ENCODE measurements at regions not wholly inside any gene's neighbourhood (a gene's known extent, or its start where the extent isn't known, plus 50 kb on each side); places are given as distances from the start of the nearest gene placed in this dataset.
A peak's percentile ranks its signal among the peaks of the same experiment; 100 is the strongest.

DNA sequence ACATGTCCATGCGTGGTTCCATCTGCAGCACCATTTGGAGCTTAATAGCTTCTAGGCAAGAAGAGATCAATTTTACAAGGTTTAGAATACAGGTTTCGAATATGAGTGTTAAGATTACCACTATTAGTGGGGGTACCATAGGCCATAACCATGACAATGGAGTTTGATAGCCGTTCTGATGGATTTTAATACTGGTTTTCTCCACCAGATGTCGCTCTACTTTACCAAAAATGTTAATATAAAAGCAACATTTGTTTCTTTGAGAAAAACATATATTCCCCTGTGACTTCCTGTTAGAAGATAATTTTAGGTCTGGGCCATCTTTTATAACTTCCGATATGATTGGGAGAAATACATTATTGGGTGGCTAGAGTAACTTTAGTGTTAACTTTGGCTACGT is 499.7 kb upstream of the POU3F4 start:
- H3K4me3 ChIP-seq (ENCODE audit: control insufficient read depth, low read depth, low read length), result no peak overlapping the region
- DNase-seq (ENCODE audit: low read depth), result peak; percentile 1
- TF ChIP-seq, protein P1, sequence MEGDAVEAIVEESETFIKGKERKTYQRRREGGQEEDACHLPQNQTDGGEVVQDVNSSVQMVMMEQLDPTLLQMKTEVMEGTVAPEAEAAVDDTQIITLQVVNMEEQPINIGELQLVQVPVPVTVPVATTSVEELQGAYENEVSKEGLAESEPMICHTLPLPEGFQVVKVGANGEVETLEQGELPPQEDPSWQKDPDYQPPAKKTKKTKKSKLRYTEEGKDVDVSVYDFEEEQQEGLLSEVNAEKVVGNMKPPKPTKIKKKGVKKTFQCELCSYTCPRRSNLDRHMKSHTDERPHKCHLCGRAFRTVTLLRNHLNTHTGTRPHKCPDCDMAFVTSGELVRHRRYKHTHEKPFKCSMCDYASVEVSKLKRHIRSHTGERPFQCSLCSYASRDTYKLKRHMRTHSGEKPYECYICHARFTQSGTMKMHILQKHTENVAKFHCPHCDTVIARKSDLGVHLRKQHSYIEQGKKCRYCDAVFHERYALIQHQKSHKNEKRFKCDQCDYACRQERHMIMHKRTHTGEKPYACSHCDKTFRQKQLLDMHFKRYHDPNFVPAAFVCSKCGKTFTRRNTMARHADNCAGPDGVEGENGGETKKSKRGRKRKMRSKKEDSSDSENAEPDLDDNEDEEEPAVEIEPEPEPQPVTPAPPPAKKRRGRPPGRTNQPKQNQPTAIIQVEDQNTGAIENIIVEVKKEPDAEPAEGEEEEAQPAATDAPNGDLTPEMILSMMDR (conservative IDR thresholded peaks at IDR 0.05; ENCODE audit: control insufficient read depth, insufficient read depth, low read depth, low read length), result peak; percentile 44

DNA sequence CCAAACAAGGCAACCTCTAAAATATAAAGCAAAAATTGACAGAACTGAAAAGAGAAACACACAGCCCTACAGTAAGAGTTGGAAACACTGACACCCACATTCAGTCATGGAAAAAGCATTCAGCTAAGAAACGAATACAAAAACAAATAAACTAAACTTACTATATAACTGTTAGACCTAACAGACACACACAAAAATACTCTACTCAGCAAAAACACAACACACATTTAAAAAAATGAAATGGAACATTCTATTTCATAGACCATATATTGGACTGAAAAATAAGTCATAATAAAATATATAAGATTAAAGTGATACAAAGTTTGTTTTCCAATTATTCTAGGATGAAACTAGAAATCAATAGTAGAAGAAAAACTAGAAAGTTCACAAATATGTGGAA is 488.8 kb upstream of the POU3F4 start:
- no peak for DNase-seq (ENCODE audit: low read depth)
- no peak overlapping the region for H3K4me3 ChIP-seq (ENCODE audit: control insufficient read depth, low read depth, low read length)
- TF ChIP-seq, protein P1 (conservative IDR thresholded peaks at IDR 0.05; ENCODE audit: control insufficient read depth, insufficient read depth, low read depth, low read length), result no peak

DNA sequence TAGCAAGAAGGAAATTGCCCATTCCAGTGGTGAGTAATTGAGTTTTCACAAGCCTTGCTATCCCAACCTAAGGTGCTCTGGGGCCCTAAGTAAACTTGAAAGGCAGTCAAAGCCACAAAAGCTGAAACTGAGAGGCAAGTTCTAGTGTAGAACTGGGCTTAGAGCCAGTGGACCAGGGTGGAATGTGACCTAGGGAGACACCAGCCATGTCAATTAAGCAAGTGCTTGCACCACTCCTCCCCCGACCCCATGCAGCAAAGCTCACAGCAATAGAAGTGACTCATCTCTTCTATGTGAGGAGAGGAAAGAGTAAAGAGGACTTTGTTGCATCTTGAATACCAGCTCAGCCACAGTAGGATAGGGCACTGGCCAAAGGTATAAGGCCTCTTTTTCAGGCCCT is 486.1 kb upstream of the POU3F4 start:
- no peak for DNase-seq (ENCODE audit: low read depth)
- H3K4me3 ChIP-seq (ENCODE audit: control insufficient read depth, low read depth, low read length), result no peak overlapping the region
- TF ChIP-seq, protein P1 (conservative IDR thresholded peaks at IDR 0.05; ENCODE audit: control insufficient read depth, insufficient read depth, low read depth, low read length), result no peak
